Endometrial microvascular endothelial cells (primary cell): ENCODE measurements at regions not wholly inside any gene's neighbourhood (a gene's known extent, or its start where the extent isn't known, plus 50 kb on each side); places are given as distances from the start of the nearest gene placed in this dataset.
"Not testable (repeated sequence)": the region's sequence is repeated elsewhere in the genome, so short reads cannot be mapped to it uniquely, and the experiment has no call there.

Experiments
- in situ Hi-C: cut with HindIII; loops from 2 replicates; pipeline ENCODE4 v1.10.0; 2017; ENCODE audit warnings: low sequenced_read_pairs, low pct_unique_long_range_greater_than_20kb; ENCODE audit errors: inconsistent ontology term

GRCh38 chr1:227427411-227427810 is 109.1 kb upstream of the CDC42BPA start:
- in situ Hi-C loops, result loop anchor here (25.0 kb wide), 1 partner anchor 115 kb away; the partner anchor contains the start of gene CDC42BPA

GRCh38 chr1:227424953-227425352 is 106.7 kb upstream of the CDC42BPA start:
- in situ Hi-C loops, result loop anchor here (25.0 kb wide), 1 partner anchor 113 kb away; the partner anchor contains the start of gene CDC42BPA

GRCh38 chr1:227424159-227424680 is 105.9 kb upstream of the CDC42BPA start:
- in situ Hi-C loops, result no loop called here

- in situ Hi-C loops, result no loop called here
Measured at GRCh38 chr1:227422581-227422980, 104.3 kb upstream of the CDC42BPA start.

- in situ Hi-C loops, result no loop called here
Measured at GRCh38 chr1:227420147-227420546, 101.9 kb upstream of the CDC42BPA start.

GRCh38 chr1:227417756-227418480 is 99.6 kb upstream of the CDC42BPA start:
- in situ Hi-C loops, result no loop called here

GRCh38 chr1:227416156-227416830 is 98.0 kb upstream of the CDC42BPA start:
- in situ Hi-C loops, result no loop called here

GRCh38 chr1:227415115-227415790 is 97.0 kb upstream of the CDC42BPA start:
- in situ Hi-C loops, result no loop called here

- in situ Hi-C loops, result no loop called here
Measured at GRCh38 chr1:227411066-227411465, 92.8 kb upstream of the CDC42BPA start.

- in situ Hi-C loops, result not testable (repeated sequence)
Measured at GRCh38 chr1:227406332-227406731, 88.0 kb upstream of the CDC42BPA start.

- in situ Hi-C loops, result no loop called here
Measured at GRCh38 chr1:227403535-227403934, 85.2 kb upstream of the CDC42BPA start.

- in situ Hi-C loops, result no loop called here
Measured at GRCh38 chr1:227401562-227402342, 83.5 kb upstream of the CDC42BPA start.

- in situ Hi-C loops, result no loop called here
Measured at GRCh38 chr1:227399152-227399730, 80.9 kb upstream of the CDC42BPA start.

- in situ Hi-C loops, result no loop called here
Measured at GRCh38 chr1:227397354-227397978, 79.2 kb upstream of the CDC42BPA start.

- in situ Hi-C loops, result no loop called here
Measured at GRCh38 chr1:227396539-227397353, 78.5 kb upstream of the CDC42BPA start.

GRCh38 chr1:227395426-227396028 is 77.2 kb upstream of the CDC42BPA start:
- in situ Hi-C loops, result no loop called here
